HEK293 (cell line): ENCODE measurements at regions not wholly inside any gene's neighbourhood (a gene's known extent, or its start where the extent isn't known, plus 50 kb on each side); places are given as distances from the start of the nearest gene placed in this dataset.

ENCODE experiments used
- KLF16 ChIP-seq: fragments of 450-650 bp; formaldehyde crosslinking; IDR thresholded peaks from 2 replicates; pipeline ENCODE4 v1.5.1; 2017; ENCODE audit warnings: missing biosample characterization, missing genetic modification characterization
- YY1 ChIP-seq: fragments of 450-650 bp; formaldehyde crosslinking; IDR thresholded peaks from 2 replicates; pipeline ENCODE4 v1.5.1; 2018; ENCODE audit warnings: missing biosample characterization, missing genetic modification characterization
- ZNF670 ChIP-seq: fragments of 450-650 bp; formaldehyde crosslinking; IDR thresholded peaks from 2 replicates; pipeline ENCODE4 v1.5.1; 2016; ENCODE audit warnings: missing biosample characterization, missing genetic modification characterization, low read depth
- ZNF747 ChIP-seq: fragments of 450-650 bp; formaldehyde crosslinking; IDR thresholded peaks from 2 replicates; pipeline ENCODE4 v1.5.1; 2016; ENCODE audit warnings: missing biosample characterization, missing genetic modification characterization
- TF ChIP-seq, protein P1 (sequence below): fragments of 450-650 bp; formaldehyde crosslinking; optimal IDR thresholded peaks from 2 replicates; pipeline ENCODE3; 2016; ENCODE audit warnings: missing biosample characterization, mild to moderate bottlenecking, missing genetic modification characterization
- TF ChIP-seq, protein P2 (sequence below): fragments of 450-650 bp; formaldehyde crosslinking; IDR thresholded peaks from 2 replicates; pipeline ENCODE4 v1.5.1; 2016; ENCODE audit warnings: missing biosample characterization, missing genetic modification characterization
- TF ChIP-seq, protein P3 (sequence below): fragments of 450-650 bp; formaldehyde crosslinking; conservative IDR thresholded peaks from 2 replicates; pipeline ENCODE4 v1.5.1; 2016; ENCODE audit warnings: low read depth, missing biosample characterization, missing genetic modification characterization
- TF ChIP-seq, protein P4 (sequence below): fragments of 450-650 bp; IDR thresholded peaks from 2 replicates; pipeline ENCODE4 v1.5.1; 2018; ENCODE audit warnings: missing biosample characterization, missing genetic modification characterization

DNA sequence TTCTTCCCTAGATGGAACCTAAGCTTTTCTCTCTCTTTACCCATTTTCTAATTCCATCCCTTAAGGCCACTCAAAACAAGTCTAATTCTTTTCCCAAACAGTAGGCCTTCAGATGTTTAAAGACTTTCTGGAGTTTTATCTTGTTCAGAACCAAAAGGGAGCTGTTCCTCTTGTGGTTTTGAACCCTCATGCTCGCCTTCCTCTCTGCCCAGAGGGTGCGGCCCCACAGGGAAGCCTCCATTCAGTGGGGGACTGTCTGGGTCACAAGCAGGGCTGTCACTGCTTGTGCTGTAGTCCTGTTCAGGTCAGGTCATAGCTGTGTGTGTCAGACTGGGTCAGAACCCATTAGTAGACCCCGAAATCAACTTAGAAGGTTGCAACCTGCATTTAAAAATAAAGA lies 56.5 kb downstream of the TET3 start:
- TF ChIP-seq YY1 = no peak
- TF ChIP-seq ZNF747 (tag by site-specific recombination) = no peak
- TF ChIP-seq, protein P1, sequence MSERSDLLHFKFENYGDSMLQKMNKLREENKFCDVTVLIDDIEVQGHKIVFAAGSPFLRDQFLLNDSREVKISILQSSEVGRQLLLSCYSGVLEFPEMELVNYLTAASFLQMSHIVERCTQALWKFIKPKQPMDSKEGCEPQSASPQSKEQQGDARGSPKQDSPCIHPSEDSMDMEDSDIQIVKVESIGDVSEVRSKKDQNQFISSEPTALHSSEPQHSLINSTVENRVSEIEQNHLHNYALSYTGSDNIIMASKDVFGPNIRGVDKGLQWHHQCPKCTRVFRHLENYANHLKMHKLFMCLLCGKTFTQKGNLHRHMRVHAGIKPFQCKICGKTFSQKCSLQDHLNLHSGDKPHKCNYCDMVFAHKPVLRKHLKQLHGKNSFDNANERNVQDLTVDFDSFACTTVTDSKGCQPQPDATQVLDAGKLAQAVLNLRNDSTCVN (tag by site-specific recombination) = no peak
- TF ChIP-seq, protein P2, sequence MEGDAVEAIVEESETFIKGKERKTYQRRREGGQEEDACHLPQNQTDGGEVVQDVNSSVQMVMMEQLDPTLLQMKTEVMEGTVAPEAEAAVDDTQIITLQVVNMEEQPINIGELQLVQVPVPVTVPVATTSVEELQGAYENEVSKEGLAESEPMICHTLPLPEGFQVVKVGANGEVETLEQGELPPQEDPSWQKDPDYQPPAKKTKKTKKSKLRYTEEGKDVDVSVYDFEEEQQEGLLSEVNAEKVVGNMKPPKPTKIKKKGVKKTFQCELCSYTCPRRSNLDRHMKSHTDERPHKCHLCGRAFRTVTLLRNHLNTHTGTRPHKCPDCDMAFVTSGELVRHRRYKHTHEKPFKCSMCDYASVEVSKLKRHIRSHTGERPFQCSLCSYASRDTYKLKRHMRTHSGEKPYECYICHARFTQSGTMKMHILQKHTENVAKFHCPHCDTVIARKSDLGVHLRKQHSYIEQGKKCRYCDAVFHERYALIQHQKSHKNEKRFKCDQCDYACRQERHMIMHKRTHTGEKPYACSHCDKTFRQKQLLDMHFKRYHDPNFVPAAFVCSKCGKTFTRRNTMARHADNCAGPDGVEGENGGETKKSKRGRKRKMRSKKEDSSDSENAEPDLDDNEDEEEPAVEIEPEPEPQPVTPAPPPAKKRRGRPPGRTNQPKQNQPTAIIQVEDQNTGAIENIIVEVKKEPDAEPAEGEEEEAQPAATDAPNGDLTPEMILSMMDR (tag by site-specific recombination) = no peak
- TF ChIP-seq, protein P3, sequence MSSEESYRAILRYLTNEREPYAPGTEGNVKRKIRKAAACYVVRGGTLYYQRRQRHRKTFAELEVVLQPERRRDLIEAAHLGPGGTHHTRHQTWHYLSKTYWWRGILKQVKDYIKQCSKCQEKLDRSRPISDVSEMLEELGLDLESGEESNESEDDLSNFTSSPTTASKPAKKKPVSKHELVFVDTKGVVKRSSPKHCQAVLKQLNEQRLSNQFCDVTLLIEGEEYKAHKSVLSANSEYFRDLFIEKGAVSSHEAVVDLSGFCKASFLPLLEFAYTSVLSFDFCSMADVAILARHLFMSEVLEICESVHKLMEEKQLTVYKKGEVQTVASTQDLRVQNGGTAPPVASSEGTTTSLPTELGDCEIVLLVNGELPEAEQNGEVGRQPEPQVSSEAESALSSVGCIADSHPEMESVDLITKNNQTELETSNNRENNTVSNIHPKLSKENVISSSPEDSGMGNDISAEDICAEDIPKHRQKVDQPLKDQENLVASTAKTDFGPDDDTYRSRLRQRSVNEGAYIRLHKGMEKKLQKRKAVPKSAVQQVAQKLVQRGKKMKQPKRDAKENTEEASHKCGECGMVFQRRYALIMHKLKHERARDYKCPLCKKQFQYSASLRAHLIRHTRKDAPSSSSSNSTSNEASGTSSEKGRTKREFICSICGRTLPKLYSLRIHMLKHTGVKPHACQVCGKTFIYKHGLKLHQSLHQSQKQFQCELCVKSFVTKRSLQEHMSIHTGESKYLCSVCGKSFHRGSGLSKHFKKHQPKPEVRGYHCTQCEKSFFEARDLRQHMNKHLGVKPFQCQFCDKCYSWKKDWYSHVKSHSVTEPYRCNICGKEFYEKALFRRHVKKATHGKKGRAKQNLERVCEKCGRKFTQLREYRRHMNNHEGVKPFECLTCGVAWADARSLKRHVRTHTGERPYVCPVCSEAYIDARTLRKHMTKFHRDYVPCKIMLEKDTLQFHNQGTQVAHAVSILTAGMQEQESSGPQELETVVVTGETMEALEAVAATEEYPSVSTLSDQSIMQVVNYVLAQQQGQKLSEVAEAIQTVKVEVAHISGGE (tag by site-specific recombination) = no peak
- no peak for TF ChIP-seq ZNF670 (tag by site-specific recombination)
- TF ChIP-seq KLF16 (tag by site-specific recombination) = no peak
- TF ChIP-seq, protein P4, sequence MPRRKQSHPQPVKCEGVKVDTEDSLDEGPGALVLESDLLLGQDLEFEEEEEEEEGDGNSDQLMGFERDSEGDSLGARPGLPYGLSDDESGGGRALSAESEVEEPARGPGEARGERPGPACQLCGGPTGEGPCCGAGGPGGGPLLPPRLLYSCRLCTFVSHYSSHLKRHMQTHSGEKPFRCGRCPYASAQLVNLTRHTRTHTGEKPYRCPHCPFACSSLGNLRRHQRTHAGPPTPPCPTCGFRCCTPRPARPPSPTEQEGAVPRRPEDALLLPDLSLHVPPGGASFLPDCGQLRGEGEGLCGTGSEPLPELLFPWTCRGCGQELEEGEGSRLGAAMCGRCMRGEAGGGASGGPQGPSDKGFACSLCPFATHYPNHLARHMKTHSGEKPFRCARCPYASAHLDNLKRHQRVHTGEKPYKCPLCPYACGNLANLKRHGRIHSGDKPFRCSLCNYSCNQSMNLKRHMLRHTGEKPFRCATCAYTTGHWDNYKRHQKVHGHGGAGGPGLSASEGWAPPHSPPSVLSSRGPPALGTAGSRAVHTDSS (tag by site-specific recombination) = no peak
